ENCODE measurements at regions not wholly inside any gene's neighbourhood (a gene's known extent, or its start where the extent isn't known, plus 50 kb on each side); places are given as distances from the start of the nearest gene placed in this dataset.
A peak's percentile ranks its signal among the peaks of the same experiment; 100 is the strongest.

DNA sequence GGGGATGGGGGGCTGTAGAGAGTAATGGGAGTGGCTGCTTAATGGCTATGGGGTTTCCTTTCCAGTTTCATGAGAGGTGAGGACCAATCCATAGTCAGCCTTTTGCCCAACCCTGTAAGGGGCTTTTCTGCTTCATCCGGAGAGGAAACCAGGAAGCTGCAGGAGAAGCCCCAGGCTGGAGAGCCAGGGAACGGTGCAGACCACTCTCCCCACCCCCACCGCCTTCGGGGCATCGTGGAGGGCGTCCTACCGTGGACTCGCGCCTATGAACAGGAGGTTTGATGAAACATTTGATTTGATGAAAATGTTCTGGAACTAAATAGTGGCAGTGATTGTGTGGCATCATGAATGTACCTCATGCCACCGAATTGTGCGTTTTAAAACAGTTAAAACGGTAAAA, 204.3 kb upstream of the DIO3 start:
- peak; percentile 39 for DNase-seq (ENCODE audit: low spot score)
- no peak for ATAC-seq
- intact Hi-C loops (cut with DNase I), result no loop called here

DNA sequence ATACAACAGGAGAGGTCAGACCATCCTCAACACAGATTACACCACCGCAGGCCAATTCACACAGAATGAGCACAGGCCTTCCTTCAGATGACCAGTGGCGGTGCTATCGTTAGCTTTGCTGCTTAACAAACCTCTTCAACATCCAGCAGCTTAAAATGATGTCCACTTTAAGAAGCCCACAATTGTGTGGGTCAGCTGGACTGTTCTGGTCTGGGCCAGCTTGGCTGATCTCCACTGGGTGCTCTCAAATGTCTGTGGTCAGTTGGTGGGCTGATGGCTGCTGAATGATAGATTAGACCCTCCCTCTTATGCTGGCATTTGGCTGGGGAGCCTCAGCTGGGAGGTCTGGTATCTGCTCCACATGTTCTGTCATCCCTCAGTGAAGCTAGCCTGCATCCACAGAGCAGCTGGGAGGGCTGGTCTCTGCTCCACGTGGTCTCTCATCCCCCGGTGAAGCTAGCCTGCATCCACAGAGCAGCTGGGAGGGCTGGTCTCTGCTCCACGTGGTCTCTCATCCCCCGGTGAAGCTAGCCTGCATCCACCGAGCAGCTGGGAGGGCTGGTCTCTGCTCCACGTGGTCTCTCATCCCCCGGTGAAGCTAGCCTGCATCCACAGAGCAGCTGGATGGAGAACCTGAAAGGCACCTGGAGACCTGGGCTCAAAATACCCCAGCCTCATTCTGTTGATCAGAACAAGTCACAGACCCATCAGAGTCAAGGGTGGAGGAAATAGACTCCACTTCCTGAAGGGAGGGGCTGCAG, 203.6 kb upstream of the DIO3 start:
- intact Hi-C loops (cut with DNase I), result no loop called here
- DNase-seq (ENCODE audit: low spot score), result peak; percentile 37
- ATAC-seq, result no peak

- no peak for ATAC-seq
- peak; percentile 52 for DNase-seq (ENCODE audit: low spot score)
- intact Hi-C loops (cut with DNase I), result no loop called here
These were observed 202.8 kb upstream of the DIO3 start for GRCh38 chr14:101358320-101359125.

- ATAC-seq (peak; percentile 78), DNase-seq (ENCODE audit: low spot score) (peak; percentile 73)
- intact Hi-C loops (cut with DNase I), result no loop called here
These were observed 201.9 kb upstream of the DIO3 start for GRCh38 chr14:101359221-101360053.

DNA sequence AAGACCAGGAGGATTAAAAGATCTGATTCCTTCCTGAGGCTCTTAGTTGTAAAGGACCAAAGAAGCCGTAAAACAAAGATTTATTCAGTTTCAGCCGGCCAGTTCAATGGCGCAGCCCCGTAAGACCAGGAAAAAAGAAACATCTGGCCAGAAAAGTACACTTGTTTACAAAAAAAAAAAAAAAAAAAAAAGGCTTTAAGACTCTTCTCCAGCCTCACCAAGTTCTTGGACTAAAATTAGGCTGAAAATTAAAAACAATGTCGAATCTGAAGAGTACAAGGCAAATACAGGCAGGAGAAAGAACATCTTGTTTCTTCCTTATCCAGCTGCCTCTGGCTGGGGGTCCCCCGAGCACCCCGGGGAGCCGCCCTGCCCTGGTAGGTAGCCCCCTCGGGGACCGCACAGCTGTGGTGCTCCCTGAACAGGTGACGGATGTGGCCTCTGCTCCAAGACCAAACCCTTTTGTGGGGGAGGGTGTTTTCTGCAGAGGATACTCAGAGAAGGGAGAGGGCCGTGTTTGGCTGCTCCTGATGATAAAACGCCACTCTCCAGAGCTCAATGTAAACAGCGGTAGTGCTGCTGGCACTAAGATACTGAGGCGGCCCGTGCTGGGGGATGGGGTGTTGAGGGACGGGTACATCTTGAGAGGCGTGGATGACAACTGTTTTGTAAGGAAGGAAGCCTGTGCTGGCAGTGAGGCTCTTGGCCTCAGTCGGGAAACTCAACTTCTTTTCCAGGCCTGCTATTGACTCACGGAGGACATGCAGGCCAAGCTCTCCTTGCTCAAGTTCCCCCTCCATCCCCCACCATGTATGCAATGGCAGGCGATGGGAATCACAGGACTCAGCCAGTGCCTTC, 201.0 kb upstream of the DIO3 start:
- ATAC-seq (peak; percentile 50), DNase-seq (ENCODE audit: low spot score) (peak; percentile 69)
- intact Hi-C loops (cut with DNase I), result no loop called here

GRCh38 chr14:101361044-101361443, 200.3 kb upstream of the DIO3 start:
- ATAC-seq, result no peak
- intact Hi-C loops (cut with DNase I), result no loop called here
- DNase-seq (ENCODE audit: low spot score), result peak; percentile 56

DNA sequence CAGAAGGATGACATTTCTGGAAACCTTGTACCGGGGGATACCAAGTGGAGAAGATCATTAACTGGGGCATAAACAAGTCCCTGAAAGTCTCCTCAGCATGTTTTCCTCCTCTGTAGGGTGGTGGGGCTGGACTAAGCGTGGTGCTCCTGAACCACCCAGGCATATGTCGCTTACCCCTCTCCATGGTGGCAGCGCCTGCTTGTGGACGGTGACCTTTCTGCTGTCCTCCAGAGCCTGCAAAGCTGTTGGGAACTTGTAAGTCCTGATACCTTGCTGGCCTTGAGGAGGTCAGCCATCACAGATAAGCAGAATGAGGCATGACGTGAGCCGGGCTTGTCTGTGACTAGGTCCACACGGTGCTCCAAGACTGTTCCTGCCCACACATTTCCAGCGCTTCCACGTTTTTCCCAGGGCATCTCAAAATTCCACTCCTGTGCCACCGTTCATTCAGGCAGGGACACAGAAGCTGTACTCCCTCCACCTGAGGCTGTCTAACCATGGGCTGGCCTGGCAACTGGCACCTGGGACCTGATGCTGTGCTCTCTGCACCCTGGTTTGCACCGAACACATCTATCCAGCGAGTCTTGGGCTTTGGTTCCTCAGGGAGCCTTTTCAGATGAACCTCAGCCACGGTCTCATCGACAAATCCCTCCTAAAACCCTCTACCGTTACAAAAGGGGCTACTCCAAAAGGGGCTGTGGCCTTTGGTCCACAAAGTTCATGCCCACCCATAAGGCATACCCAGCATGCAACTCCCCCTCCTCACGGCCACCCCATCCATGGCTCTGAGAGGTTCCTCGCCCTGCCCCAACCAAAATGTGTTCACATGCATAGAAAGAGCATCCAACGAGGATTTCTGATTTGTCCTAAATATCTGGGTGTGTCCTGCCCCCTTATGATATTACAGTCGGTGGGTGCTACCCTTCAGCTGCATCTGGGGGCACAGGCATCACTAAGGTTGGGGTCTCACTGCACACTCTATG, 199.6 kb upstream of the DIO3 start:
- DNase-seq (ENCODE audit: low spot score), result peak; percentile 47
- ATAC-seq, result no peak
- intact Hi-C loops (cut with DNase I), result no loop called here

- ATAC-seq (no peak), DNase-seq (ENCODE audit: low spot score) (peak; percentile 53)
- intact Hi-C loops (cut with DNase I), result no loop called here
These were observed 198.6 kb upstream of the DIO3 start for GRCh38 chr14:101362529-101363260.

DNA sequence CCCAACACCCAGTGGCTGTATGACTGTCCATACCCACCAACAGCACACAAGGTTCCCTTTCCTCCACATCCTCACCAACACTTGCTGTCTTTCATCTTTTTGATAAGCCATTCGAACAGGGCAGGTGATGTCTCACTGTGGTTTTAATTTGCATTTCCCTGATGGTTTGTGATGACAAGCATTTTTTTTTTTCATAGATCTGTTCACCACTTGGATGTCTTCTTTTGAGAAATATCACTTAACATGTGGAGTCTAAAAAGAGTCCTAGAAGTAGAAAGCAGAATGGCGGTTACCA, 198.1 kb upstream of the DIO3 start:
- ATAC-seq, result no peak
- intact Hi-C loops (cut with DNase I), result no loop called here
- no peak for DNase-seq (ENCODE audit: low spot score)

GRCh38 chr14:101363880-101364391, 197.4 kb upstream of the DIO3 start:
- DNase-seq (ENCODE audit: low spot score), result peak; percentile 51
- intact Hi-C loops (cut with DNase I), result no loop called here
- no peak for ATAC-seq

DNA sequence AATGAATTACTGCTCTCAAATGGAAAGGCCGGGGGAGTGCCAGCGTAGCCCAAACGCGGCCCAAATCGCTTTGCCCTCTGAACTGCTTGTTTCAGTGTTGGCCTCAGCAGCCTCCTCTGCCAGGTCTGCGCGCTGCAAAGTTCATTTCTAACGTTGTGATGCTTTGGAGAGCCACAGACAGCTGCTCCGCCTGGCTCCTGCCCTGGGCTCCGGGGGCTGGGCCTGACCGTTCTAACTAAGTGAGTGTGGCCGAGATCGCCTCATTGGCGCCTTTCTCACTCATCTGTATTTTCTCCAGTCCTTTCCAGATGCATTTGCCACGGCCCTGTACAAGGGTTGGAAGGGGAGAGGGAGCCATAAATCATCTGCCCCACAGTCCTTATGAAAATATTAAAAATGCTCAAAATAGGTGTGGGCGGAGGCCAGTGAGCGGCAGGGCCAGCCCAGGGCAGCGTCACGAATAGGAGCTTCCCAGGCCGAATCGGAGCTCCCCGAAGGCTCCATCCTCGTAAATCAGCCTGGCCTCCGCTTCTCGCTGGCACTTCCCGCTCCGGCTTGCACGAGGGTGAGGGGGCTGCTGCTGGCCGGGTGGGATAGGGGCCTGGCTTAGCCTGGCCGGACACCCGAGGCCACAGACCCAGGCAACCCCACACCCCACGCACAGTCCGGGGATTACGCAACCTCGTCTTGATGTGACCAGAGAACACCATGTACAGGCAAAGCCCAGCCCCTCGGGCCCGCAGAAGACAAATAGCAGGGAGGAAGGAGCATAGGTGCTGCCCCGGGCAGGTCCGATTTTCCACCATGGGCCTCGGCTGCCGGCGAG, 196.6 kb upstream of the DIO3 start:
- DNase-seq (ENCODE audit: low spot score) (peak; percentile 79), ATAC-seq (peak; percentile 91)
- intact Hi-C loops (cut with DNase I), result no loop called here

DNA sequence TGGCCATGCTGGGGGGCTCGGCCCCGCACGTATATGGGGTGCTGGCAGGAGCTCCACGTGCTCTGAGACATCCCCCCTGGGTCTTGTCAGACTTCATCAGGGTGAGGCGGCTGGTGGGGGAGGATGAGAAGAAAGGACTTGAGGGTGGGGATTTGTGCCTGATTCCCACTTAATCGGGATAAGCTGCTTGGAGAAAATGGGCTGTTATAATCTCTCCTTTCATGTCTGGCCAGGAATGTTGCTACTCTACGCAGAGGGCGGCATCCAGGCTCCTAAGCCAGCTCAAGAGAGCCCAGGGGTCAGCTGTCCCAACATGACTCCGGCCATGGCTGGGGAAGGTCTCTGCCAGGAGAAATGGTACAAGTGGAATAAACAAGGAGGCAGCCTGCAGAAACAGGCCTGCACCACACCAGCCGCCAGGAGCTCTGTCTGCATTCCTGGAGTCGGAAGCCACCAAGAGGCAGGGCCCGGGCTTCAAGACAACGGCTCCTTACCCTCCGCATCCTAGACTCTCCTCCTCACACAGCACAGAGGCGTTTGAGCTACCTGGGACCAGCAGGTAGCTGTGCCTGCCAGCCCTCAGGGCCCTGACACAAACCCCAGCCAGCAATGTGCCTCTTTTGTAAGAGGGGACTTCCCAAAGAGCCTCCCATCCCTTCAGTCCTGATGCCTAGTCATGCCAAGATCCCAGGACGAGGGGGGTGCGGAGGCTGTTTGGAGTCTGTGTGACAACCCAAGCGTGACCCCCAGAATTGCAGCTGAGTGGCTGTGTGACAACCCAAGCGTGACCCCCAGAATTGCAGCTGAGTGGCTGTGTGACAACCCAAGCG, 195.8 kb upstream of the DIO3 start:
- ATAC-seq, result peak; percentile 31
- intact Hi-C loops (cut with DNase I), result no loop called here
- peak; percentile 59 for DNase-seq (ENCODE audit: low spot score)

DNA sequence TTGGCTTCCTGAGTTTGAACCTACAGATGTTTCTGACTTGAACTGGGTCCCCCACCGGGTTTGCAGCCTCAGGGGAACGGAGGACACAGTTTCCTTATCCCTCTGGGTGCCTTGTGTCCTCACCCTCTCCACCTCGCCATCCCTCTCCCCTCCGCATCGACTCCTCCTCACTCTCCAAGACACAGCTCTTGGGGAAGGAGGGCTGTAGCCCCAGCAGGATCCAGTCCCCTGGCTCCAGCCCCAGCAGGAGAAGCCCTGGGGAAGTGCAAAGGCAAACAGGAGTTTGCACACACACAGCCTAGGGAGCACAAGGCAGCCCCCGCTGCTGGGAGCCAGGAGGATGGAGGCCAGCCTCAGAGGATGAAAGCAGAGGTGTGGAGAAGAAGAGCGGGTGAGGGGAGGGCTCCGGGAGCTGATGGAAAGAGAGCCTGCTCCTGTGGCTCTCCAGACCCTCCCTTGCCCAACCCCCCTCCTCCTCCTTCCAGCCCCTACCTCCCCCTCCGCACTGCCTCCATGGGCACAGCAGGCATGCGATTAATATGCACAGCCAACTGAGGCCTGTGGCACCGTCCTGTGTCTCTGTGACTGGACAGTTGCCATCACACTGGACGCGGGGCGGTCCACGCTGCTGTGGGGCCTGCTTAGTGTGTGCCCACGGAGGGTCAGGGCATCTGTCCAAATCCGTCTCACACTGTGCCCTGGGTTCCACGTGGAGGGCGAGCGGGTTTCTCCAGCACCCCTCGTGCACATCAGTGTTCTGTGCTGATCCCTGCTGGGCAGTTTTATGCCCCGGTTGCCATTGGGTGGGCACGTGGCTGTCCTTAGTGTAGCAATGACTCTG, 193.7 kb upstream of the DIO3 start:
- DNase-seq (ENCODE audit: low spot score), result peak; percentile 48
- no peak for ATAC-seq
- intact Hi-C loops (cut with DNase I), result no loop called here

DNA sequence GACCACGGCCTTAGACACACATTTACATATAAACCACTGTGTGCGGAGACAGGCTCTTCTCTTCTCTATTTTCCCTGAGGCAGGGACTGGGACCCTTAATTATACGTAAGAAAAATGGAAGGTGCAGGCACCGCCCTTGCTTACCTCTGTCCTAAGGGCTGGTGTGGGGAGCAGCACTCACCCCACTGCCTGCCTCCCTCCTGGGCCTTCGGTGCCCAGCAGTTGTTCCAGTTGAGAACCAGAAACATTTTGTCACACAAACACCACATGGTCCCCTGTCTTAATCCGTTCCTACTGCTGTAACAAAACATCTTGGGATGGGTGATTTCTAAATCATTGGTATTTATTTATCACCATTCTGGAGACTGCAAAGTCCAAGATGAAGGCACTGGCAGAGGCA, 192.7 kb upstream of the DIO3 start:
- ATAC-seq (no peak), DNase-seq (ENCODE audit: low spot score) (no peak)
- intact Hi-C loops (cut with DNase I), result no loop called here
